Right cardiac atrium (tissue), 5 donors: ENCODE measurements at regions not wholly inside any gene's neighbourhood (a gene's known extent, or its start where the extent isn't known, plus 50 kb on each side); places are given as distances from the start of the nearest gene placed in this dataset.
"Not testable (repeated sequence)": the region's sequence is repeated elsewhere in the genome, so short reads cannot be mapped to it uniquely, and the experiment has no call there.

ENCODE experiments used
- ATAC-seq, 2 donors: fragments of 200-7000 bp; cut with Tn5 transposase; one replicate each; pipeline versions ENCODE4 v1.8.0 to v1.9.1; 2020; ENCODE audit warnings: moderate library complexity in 2 of 2, mild to moderate bottlenecking in 1 of 2
- DNase-seq, 3 donors: peaks; one replicate each; pipeline ENCODE4 v3.0.0-alpha.2; 2020
- H3K27ac ChIP-seq: one replicate; pipeline ENCODE4 v1.5.1; 2013; ENCODE audit warnings: mild to moderate bottlenecking, low read length, control low read depth, moderate library complexity
- H3K27me3 ChIP-seq: one replicate; pipeline ENCODE4 v1.6.1; 2013; ENCODE audit not compliant: control insufficient read depth, insufficient read depth
- H3K4me1 ChIP-seq: one replicate; pipeline ENCODE4 v1.6.1; 2013; ENCODE audit warnings: low read length; ENCODE audit not compliant: control insufficient read depth, insufficient read depth
- H3K4me3 ChIP-seq: one replicate; pipeline ENCODE4 v1.5.1; 2013; ENCODE audit warnings: low read length, control low read depth
- H3K9me3 ChIP-seq: one replicate; pipeline ENCODE4 v1.6.1; 2013; ENCODE audit warnings: low read length; ENCODE audit not compliant: control insufficient read depth
- WGBS: extraction: QIAGEN DNeasy Blood & Tissue Kit; methylation state at CpG from one replicate; pipeline ENCODE4 v1.1.7; 2013; 5-methylcytosine and 5-hydroxymethylcytosine counted together
- intact Hi-C, 4 donors: fragments of 100-400 bp; cut with DNase I; formaldehyde crosslinking; loops; one replicate each; pipeline versions ENCODE4 v1.11.0 to v1.14.0; 2022 to 2023
- donor health status: healthy with polysubstance abuse.
- donor health status: DM: no; HTN: yes; CAD: no.
- donor health status: DM: no; HTN: no; CAD: no.
- donor health status: DM: no; HTN: yes; CAD: no; lungs with severe emphysema.
- donor health status: DM: yes; HTN: yes; CAD: no.

DNA sequence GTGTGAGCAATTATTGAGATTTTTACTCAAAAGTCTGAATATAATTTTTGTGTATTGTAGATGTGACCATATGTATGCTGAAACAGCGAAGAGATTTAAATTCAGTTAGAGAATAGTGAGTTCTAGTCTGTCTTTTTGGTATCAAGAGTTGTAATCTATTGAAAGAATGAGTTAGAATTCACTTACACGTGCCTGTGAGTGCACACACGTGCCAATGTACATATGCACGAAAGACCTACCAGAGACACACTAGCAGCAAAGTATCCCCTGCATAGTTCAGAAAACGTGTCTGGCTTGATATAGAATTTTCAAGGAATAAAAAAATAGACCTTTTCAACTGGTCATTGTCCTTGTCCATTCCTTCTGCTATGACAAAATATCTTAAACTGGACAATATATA is 64.8 kb upstream of the BHLHE40 start:
- intact Hi-C loops: no loop called here
- no peak for DNase-seq

DNA sequence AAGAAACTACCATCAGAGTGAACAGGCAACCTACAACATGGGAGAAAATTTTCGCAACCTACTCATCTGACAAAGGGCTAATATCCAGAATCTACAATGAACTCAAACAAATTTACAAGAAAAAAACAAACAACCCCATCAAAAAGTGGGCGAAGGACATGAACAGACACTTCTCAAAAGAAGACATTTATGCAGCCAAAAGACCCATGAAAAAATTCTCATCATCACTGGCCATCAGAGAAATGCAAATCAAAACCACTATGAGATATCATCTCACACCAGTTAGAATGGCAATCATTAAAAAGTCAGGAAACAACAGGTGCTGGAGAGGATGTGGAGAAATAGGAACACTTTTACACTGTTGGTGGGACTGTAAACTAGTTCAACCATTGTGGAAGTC is 57.6 kb upstream of the BHLHE40 start:
- H3K27me3 ChIP-seq, ATAC-seq, intact Hi-C loops, H3K4me1 ChIP-seq, DNase-seq, H3K4me3 ChIP-seq, H3K27ac ChIP-seq, H3K9me3 ChIP-seq: not testable (repeated sequence)
- 95% methylated on average over 1 of the region's 2 CpGs for WGBS

More for the DNA sequence above, 64.8 kb upstream of the BHLHE40 start:
- H3K4me1 ChIP-seq: no peaks in the 10 kb centered on the region
- no peak for ATAC-seq
- WGBS: 91% methylated on average over 5 of the region's 5 CpGs
- H3K4me3 ChIP-seq: no peak overlapping the region
- H3K27ac ChIP-seq: no peak overlapping the region
- no peaks in the 10 kb centered on the region for H3K9me3 ChIP-seq
- no peaks in the 10 kb centered on the region for H3K27me3 ChIP-seq

DNA sequence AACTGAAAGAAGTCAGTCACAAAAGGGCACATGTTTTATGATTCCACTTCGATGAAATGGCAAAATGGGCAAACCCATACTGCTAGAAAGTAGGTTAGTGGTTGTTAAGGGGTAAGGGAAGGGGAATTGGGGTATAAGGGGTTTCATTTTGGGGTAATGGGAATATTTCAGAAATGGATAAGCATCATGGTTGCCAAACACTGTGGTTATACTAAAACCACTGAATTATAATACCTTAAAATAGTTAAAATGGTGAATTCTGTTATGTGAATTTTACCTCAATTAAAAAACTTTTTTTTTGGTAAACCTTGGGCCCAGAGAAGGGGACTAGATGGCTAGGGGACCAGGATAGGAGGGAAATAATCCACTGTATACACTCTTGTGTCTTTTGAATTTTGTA is 52.3 kb upstream of the BHLHE40 start:
- Histone ChIP-seq H3K9me3 (no peaks in the 10 kb centered on the region), H3K27me3 (no peaks in the 10 kb centered on the region), H3K27ac (no peak overlapping the region), H3K4me3 (no peak overlapping the region), H3K4me1 (no peaks in the 10 kb centered on the region)
- 98% methylated on average over 1 of the region's 1 CpG for WGBS
- no peak for DNase-seq
- ATAC-seq: no peak
- intact Hi-C loops: no loop called here

DNA sequence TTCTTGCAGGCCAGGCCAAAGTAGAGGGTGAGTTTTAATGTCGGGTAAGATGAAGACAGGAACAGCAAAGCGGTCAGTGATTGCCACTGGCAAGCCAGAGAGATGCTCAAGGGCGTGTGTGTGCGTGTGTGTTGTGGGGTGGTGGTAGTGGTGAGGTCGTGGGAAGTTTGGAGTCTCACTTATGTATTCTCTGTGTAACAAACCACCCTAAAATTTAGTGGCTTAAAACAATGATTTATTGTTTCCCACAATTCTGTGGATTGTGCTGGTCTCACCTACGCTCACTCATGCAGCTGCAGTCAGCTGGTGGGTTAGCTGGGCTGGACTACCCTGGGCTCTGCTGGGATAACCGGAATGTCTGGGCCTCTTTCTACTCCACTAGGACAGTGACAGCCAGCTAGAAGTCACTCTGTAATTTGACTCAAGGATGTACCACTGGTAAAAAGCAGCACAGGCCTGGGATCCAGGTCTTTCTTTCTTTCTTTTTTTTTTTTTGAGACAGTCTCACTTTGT is 50.9 kb upstream of the BHLHE40 start:
- 84% methylated on average over 7 of the region's 7 CpGs for WGBS
- ATAC-seq (peak; percentile 69 to 73), DNase-seq (peak in 1 of 3 donors; percentile 29)
- H3K27ac ChIP-seq: no peak overlapping the region
- no peaks in the 10 kb centered on the region for H3K4me1 ChIP-seq
- no peaks in the 10 kb centered on the region for H3K27me3 ChIP-seq
- intact Hi-C loops: no loop called here
- no peaks in the 10 kb centered on the region for H3K9me3 ChIP-seq
- H3K4me3 ChIP-seq: no peak overlapping the region
